ENCODE measurements at regions not wholly inside any gene's neighbourhood (a gene's known extent, or its start where the extent isn't known, plus 50 kb on each side); places are given as distances from the start of the nearest gene placed in this dataset.

GRCh38 chr2:126793885-126794613 lies 104.6 kb upstream of the TEX51 start:
- Mint-ChIP-seq H3K27ac (no peak overlapping the region), H3K9me3 (no peaks in the 10 kb centered on the region), H3K4me1 (ENCODE audit: low read depth) (no peaks in the 10 kb centered on the region), H3K36me3 (ENCODE audit: low read depth) (no peaks in the 10 kb centered on the region), H3K4me3 (no peak overlapping the region), H3K27me3 (ENCODE audit: low read depth) (peaks cover 5% of the 10 kb centered on the region)

- Mint-ChIP-seq H3K27me3 (ENCODE audit: low read depth) (peaks cover 5% of the 10 kb centered on the region), H3K4me1 (ENCODE audit: low read depth) (no peaks in the 10 kb centered on the region), H3K27ac (no peak overlapping the region), H3K9me3 (no peaks in the 10 kb centered on the region), H3K4me3 (no peak overlapping the region), H3K36me3 (ENCODE audit: low read depth) (no peaks in the 10 kb centered on the region)
Observed at GRCh38 chr2:126795656-126796055, 103.0 kb upstream of the TEX51 start.

- H3K4me1 Mint-ChIP-seq (ENCODE audit: low read depth), result no peaks in the 10 kb centered on the region
- no peak overlapping the region for H3K4me3 Mint-ChIP-seq
- peaks cover 5% of the 10 kb centered on the region for H3K27me3 Mint-ChIP-seq (ENCODE audit: low read depth)
- no peaks in the 10 kb centered on the region for H3K36me3 Mint-ChIP-seq (ENCODE audit: low read depth)
- no peak overlapping the region for H3K27ac Mint-ChIP-seq
- H3K9me3 Mint-ChIP-seq, result no peaks in the 10 kb centered on the region
Observed at GRCh38 chr2:126796931-126797621, 101.6 kb upstream of the TEX51 start.

- H3K36me3 Mint-ChIP-seq (ENCODE audit: low read depth), result no peaks in the 10 kb centered on the region
- H3K4me1 Mint-ChIP-seq (ENCODE audit: low read depth), result no peaks in the 10 kb centered on the region
- H3K27me3 Mint-ChIP-seq (ENCODE audit: low read depth), result peaks cover 5% of the 10 kb centered on the region
- H3K9me3 Mint-ChIP-seq, result no peaks in the 10 kb centered on the region
- no peak overlapping the region for H3K27ac Mint-ChIP-seq
- no peak overlapping the region for H3K4me3 Mint-ChIP-seq
Observed at GRCh38 chr2:126797622-126798275, 100.9 kb upstream of the TEX51 start.

- Mint-ChIP-seq H3K4me1 (ENCODE audit: low read depth) (no peaks in the 10 kb centered on the region), H3K9me3 (no peaks in the 10 kb centered on the region), H3K27ac (no peak overlapping the region), H3K36me3 (ENCODE audit: low read depth) (no peaks in the 10 kb centered on the region), H3K4me3 (no peak overlapping the region), H3K27me3 (ENCODE audit: low read depth) (peaks cover 3% of the 10 kb centered on the region)
Observed at GRCh38 chr2:126798276-126799140, 100.2 kb upstream of the TEX51 start.

- Mint-ChIP-seq H3K4me3 (no peak overlapping the region), H3K4me1 (ENCODE audit: low read depth) (no peaks in the 10 kb centered on the region), H3K9me3 (no peaks in the 10 kb centered on the region), H3K27ac (no peak overlapping the region), H3K27me3 (ENCODE audit: low read depth) (no peaks in the 10 kb centered on the region), H3K36me3 (ENCODE audit: low read depth) (no peaks in the 10 kb centered on the region)
Observed at GRCh38 chr2:126799301-126799700, 99.4 kb upstream of the TEX51 start.

- Mint-ChIP-seq H3K4me1 (ENCODE audit: low read depth) (no peaks in the 10 kb centered on the region), H3K4me3 (no peak overlapping the region), H3K9me3 (no peaks in the 10 kb centered on the region), H3K36me3 (ENCODE audit: low read depth) (no peaks in the 10 kb centered on the region), H3K27me3 (ENCODE audit: low read depth) (no peaks in the 10 kb centered on the region), H3K27ac (no peak overlapping the region)
Observed at GRCh38 chr2:126801473-126801872, 97.2 kb upstream of the TEX51 start.

GRCh38 chr2:126802316-126802715 lies 96.4 kb upstream of the TEX51 start:
- no peaks in the 10 kb centered on the region for H3K9me3 Mint-ChIP-seq
- no peaks in the 10 kb centered on the region for H3K36me3 Mint-ChIP-seq (ENCODE audit: low read depth)
- no peak overlapping the region for H3K4me3 Mint-ChIP-seq
- no peaks in the 10 kb centered on the region for H3K27me3 Mint-ChIP-seq (ENCODE audit: low read depth)
- H3K27ac Mint-ChIP-seq, result no peak overlapping the region
- no peaks in the 10 kb centered on the region for H3K4me1 Mint-ChIP-seq (ENCODE audit: low read depth)

GRCh38 chr2:126802774-126803433 lies 95.8 kb upstream of the TEX51 start:
- Mint-ChIP-seq H3K4me3 (no peak overlapping the region), H3K27ac (no peak overlapping the region), H3K9me3 (no peaks in the 10 kb centered on the region), H3K36me3 (ENCODE audit: low read depth) (no peaks in the 10 kb centered on the region), H3K4me1 (ENCODE audit: low read depth) (no peaks in the 10 kb centered on the region), H3K27me3 (ENCODE audit: low read depth) (no peaks in the 10 kb centered on the region)

GRCh38 chr2:126803434-126803775 lies 95.3 kb upstream of the TEX51 start:
- no peaks in the 10 kb centered on the region for H3K27me3 Mint-ChIP-seq (ENCODE audit: low read depth)
- no peaks in the 10 kb centered on the region for H3K4me1 Mint-ChIP-seq (ENCODE audit: low read depth)
- no peak overlapping the region for H3K4me3 Mint-ChIP-seq

GRCh38 chr2:126804347-126804746 lies 94.3 kb upstream of the TEX51 start:
- Mint-ChIP-seq H3K27ac (no peak overlapping the region), H3K27me3 (ENCODE audit: low read depth) (no peaks in the 10 kb centered on the region), H3K9me3 (no peaks in the 10 kb centered on the region), H3K4me3 (no peak overlapping the region), H3K4me1 (ENCODE audit: low read depth) (no peaks in the 10 kb centered on the region), H3K36me3 (ENCODE audit: low read depth) (no peaks in the 10 kb centered on the region)

More at GRCh38 chr2:126803434-126803775, 95.3 kb upstream of the TEX51 start:
- Mint-ChIP-seq H3K27ac (no peak overlapping the region), H3K36me3 (ENCODE audit: low read depth) (no peaks in the 10 kb centered on the region), H3K9me3 (no peaks in the 10 kb centered on the region)

GRCh38 chr2:126808929-126809328 lies 89.8 kb upstream of the TEX51 start:
- Mint-ChIP-seq H3K4me3 (no peak overlapping the region), H3K27ac (no peak overlapping the region), H3K4me1 (ENCODE audit: low read depth) (no peaks in the 10 kb centered on the region), H3K27me3 (ENCODE audit: low read depth) (no peaks in the 10 kb centered on the region), H3K36me3 (ENCODE audit: low read depth) (no peaks in the 10 kb centered on the region), H3K9me3 (no peaks in the 10 kb centered on the region)

- Mint-ChIP-seq H3K9me3 (no peaks in the 10 kb centered on the region), H3K4me3 (no peak overlapping the region), H3K27ac (no peak overlapping the region), H3K36me3 (ENCODE audit: low read depth) (no peaks in the 10 kb centered on the region), H3K27me3 (ENCODE audit: low read depth) (no peaks in the 10 kb centered on the region), H3K4me1 (ENCODE audit: low read depth) (no peaks in the 10 kb centered on the region)
Observed at GRCh38 chr2:126809340-126809739, 89.3 kb upstream of the TEX51 start.

- H3K4me3 Mint-ChIP-seq, result no peak overlapping the region
- no peaks in the 10 kb centered on the region for H3K9me3 Mint-ChIP-seq
- H3K27me3 Mint-ChIP-seq (ENCODE audit: low read depth), result no peaks in the 10 kb centered on the region
- H3K27ac Mint-ChIP-seq, result no peak overlapping the region
- H3K4me1 Mint-ChIP-seq (ENCODE audit: low read depth), result no peaks in the 10 kb centered on the region
- no peaks in the 10 kb centered on the region for H3K36me3 Mint-ChIP-seq (ENCODE audit: low read depth)
Observed at GRCh38 chr2:126810001-126810400, 88.7 kb upstream of the TEX51 start.
